SK-N-SH (cell line): ENCODE measurements at regions not wholly inside any gene's neighbourhood (a gene's known extent, or its start where the extent isn't known, plus 50 kb on each side); places are given as distances from the start of the nearest gene placed in this dataset.

Experiments used
- CTCF ChIP-seq: fragments of 200-600 bp; sonication (generic); IDR thresholded peaks from 2 replicates; pipeline ENCODE4 v1.6.1; 2017; ENCODE audit warnings: antibody characterized with exemption, mild to moderate bottlenecking, moderate library complexity
- EP300 ChIP-seq, 2 experiments: IDR thresholded peaks; 2 replicates each; pipeline versions ENCODE4 v1.4.0 to v1.6.1; 2012; ENCODE audit warnings: borderline replicate concordance in 1 of 2, low read depth in 1 of 2, low read length in 1 of 2
- JUND ChIP-seq: IDR thresholded peaks from 2 replicates; pipeline ENCODE4 v1.4.0; 2012
- MXI1 ChIP-seq: IDR thresholded peaks from 2 replicates; pipeline ENCODE4 v1.6.1; 2012; ENCODE audit warnings: mild to moderate bottlenecking, low read depth, low read length, improper control_type of control experiment
- POLR2AphosphoS5 ChIP-seq: IDR thresholded peaks from 2 replicates; pipeline ENCODE4 v1.6.1; 2012; ENCODE audit warnings: low read depth, low read length
- RCOR1 ChIP-seq: fragments of 150-350 bp; IDR thresholded peaks from 2 replicates; pipeline ENCODE4 v1.6.1; 2017; ENCODE audit warnings: antibody characterized with exemption, low read length
- TAF1 ChIP-seq: IDR thresholded peaks from 2 replicates; pipeline ENCODE4 v1.6.1; 2012; ENCODE audit warnings: low read depth, mild to moderate bottlenecking, low read length, moderate library complexity, borderline replicate concordance
- TEAD4 ChIP-seq: IDR thresholded peaks from 2 replicates; pipeline ENCODE4 v1.4.0; 2012; ENCODE audit warnings: mild to moderate bottlenecking, borderline replicate concordance; ENCODE audit not compliant: insufficient read depth
- TF ChIP-seq, protein P1 (sequence below): IDR thresholded peaks from 2 replicates; pipeline ENCODE4 v1.4.0; 2012; ENCODE audit warnings: low read depth

GRCh38 chr4:151993521-151993920 lies 232.7 kb upstream of the GATB start:
- TF ChIP-seq TEAD4: no peak
- TF ChIP-seq POLR2AphosphoS5: no peak
- TF ChIP-seq EP300 (IDR thresholded peaks at IDR 0.05; ENCODE audit: borderline replicate concordance in 1 of 2, low read depth in 1 of 2, low read length in 1 of 2): no peak
- TF ChIP-seq RCOR1: no peak
- TF ChIP-seq, protein P1, sequence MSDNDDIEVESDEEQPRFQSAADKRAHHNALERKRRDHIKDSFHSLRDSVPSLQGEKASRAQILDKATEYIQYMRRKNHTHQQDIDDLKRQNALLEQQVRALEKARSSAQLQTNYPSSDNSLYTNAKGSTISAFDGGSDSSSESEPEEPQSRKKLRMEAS: no peak
- no peak for TF ChIP-seq CTCF
- TF ChIP-seq JUND: no peak
- no peak for TF ChIP-seq MXI1
- TF ChIP-seq TAF1: no peak
